OCI-LY1 (cell line): ENCODE measurements at regions not wholly inside any gene's neighbourhood (a gene's known extent, or its start where the extent isn't known, plus 50 kb on each side); places are given as distances from the start of the nearest gene placed in this dataset.

ENCODE experiments used
- H2AFZ ChIP-seq: fragments of 200-600 bp; sonication (generic), shearing (Covaris generic); 2 replicates; pipeline ENCODE4 v1.6.0; 2014; ENCODE audit warnings: antibody characterized with exemption, mild to moderate bottlenecking, low read length
- H3F3A ChIP-seq: fragments of 200-600 bp; sonication (generic), shearing (Covaris generic); 2 replicates; pipeline ENCODE4 v1.6.0; 2014; ENCODE audit warnings: mild to moderate bottlenecking, antibody characterized with exemption, low read length, moderate library complexity; ENCODE audit not compliant: insufficient read depth
- H3K27ac ChIP-seq: fragments of 200-600 bp; sonication (generic); 2 replicates; pipeline ENCODE4 v1.5.1; 2014; ENCODE audit warnings: low read length, mixed run types, mild to moderate bottlenecking, low read depth; ENCODE audit not compliant: poor library complexity, severe bottlenecking
- H3K27me3 ChIP-seq: fragments of 200-600 bp; sonication (generic); 2 replicates; pipeline ENCODE4 v1.6.0; 2014; ENCODE audit warnings: antibody characterized with exemption, mild to moderate bottlenecking, low read length, moderate library complexity; ENCODE audit not compliant: insufficient read depth
- H3K36me3 ChIP-seq: fragments of 200-600 bp; sonication (generic); 2 replicates; pipeline ENCODE4 v1.6.1; 2014; ENCODE audit warnings: mild to moderate bottlenecking, antibody characterized with exemption, low read length, moderate library complexity, mixed read lengths; ENCODE audit not compliant: insufficient read depth
- H3K4me1 ChIP-seq: fragments of 200-600 bp; sonication (generic); 2 replicates; pipeline ENCODE4 v1.5.1; 2014; ENCODE audit warnings: mild to moderate bottlenecking, low read length, moderate library complexity; ENCODE audit not compliant: insufficient read depth, severe bottlenecking
- H3K4me2 ChIP-seq: fragments of 200-600 bp; sonication (generic), shearing (Covaris generic); 2 replicates; pipeline ENCODE4 v1.6.1; 2014; ENCODE audit warnings: low read length
- H3K4me3 ChIP-seq: fragments of 200-600 bp; sonication (generic); 2 replicates; pipeline ENCODE4 v1.5.1; 2014; ENCODE audit warnings: low read length, low read depth, mild to moderate bottlenecking, mixed read lengths; ENCODE audit not compliant: poor library complexity, severe bottlenecking
- H3K79me2 ChIP-seq: fragments of 200-600 bp; shearing (Covaris generic); 2 replicates; pipeline ENCODE4 v1.6.1; 2016; ENCODE audit warnings: mixed run types, low read length, mixed read lengths; ENCODE audit not compliant: insufficient read depth
- H3K9ac ChIP-seq: fragments of 200-600 bp; sonication (generic), shearing (Covaris generic); 2 replicates; pipeline ENCODE4 v1.6.1; 2014; ENCODE audit warnings: mild to moderate bottlenecking, low read length, mixed read lengths
- H3K9me2 ChIP-seq: fragments of 200-600 bp; sonication (generic), shearing (Covaris generic); 2 replicates; pipeline ENCODE4 v1.6.1; 2014; ENCODE audit warnings: low read depth, mild to moderate bottlenecking, low read length, mixed read lengths
- H3K9me3 ChIP-seq: fragments of 200-600 bp; shearing (Covaris generic); 2 replicates; pipeline ENCODE4 v1.6.1; 2014; ENCODE audit warnings: low read length, mixed read lengths
- H4K20me1 ChIP-seq: fragments of 200-600 bp; sonication (generic), shearing (Covaris generic); 2 replicates; pipeline ENCODE4 v1.6.0; 2016; ENCODE audit warnings: mild to moderate bottlenecking, low read length; ENCODE audit not compliant: insufficient read depth
- CTCF ChIP-seq: fragments of 200-600 bp; sonication (generic), shearing (Covaris generic); IDR thresholded peaks from 2 replicates; pipeline ENCODE4 v1.5.1; 2017; ENCODE audit warnings: mild to moderate bottlenecking, antibody characterized with exemption, low read length, moderate library complexity, mixed read lengths
- EZH2 ChIP-seq: fragments of 200-600 bp; sonication (generic), shearing (Covaris generic); IDR thresholded peaks from 2 replicates; pipeline ENCODE4 v1.8.0; 2017; ENCODE audit warnings: borderline replicate concordance, mixed run types, mild to moderate bottlenecking, antibody characterized with exemption, low read length, moderate library complexity, mixed read lengths

GRCh38 chr7:13060173-13060572 is 372.7 kb downstream of the ARL4A start:
- H3K27me3 ChIP-seq: no peaks in the 10 kb centered on the region
- no peaks in the 10 kb centered on the region for H3K9me3 ChIP-seq
- peaks cover 29% of the 10 kb centered on the region for H3K4me1 ChIP-seq
- no peak for TF ChIP-seq CTCF
- no peak for TF ChIP-seq EZH2
- no peaks in the 10 kb centered on the region for H3F3A ChIP-seq
- H3K9ac ChIP-seq: no peak overlapping the region
- H3K36me3 ChIP-seq: no peaks in the 10 kb centered on the region
- no peaks in the 10 kb centered on the region for H4K20me1 ChIP-seq
- no peak overlapping the region for H2AFZ ChIP-seq
- no peak overlapping the region for H3K4me3 ChIP-seq
- H3K4me2 ChIP-seq: no peak overlapping the region
- H3K79me2 ChIP-seq: no peaks in the 10 kb centered on the region
- H3K27ac ChIP-seq: no peak overlapping the region
- no peaks in the 10 kb centered on the region for H3K9me2 ChIP-seq

- H3F3A ChIP-seq: no peaks in the 10 kb centered on the region
- H3K9ac ChIP-seq: no peak overlapping the region
- H3K4me2 ChIP-seq: no peak overlapping the region
- no peaks in the 10 kb centered on the region for H3K79me2 ChIP-seq
- no peaks in the 10 kb centered on the region for H3K36me3 ChIP-seq
- no peak overlapping the region for H3K27ac ChIP-seq
- no peaks in the 10 kb centered on the region for H3K27me3 ChIP-seq
- H2AFZ ChIP-seq: no peak overlapping the region
- no peaks in the 10 kb centered on the region for H3K9me3 ChIP-seq
- no peaks in the 10 kb centered on the region for H3K9me2 ChIP-seq
- H3K4me3 ChIP-seq: no peak overlapping the region
- H3K4me1 ChIP-seq: peaks cover 19% of the 10 kb centered on the region
- TF ChIP-seq EZH2 (no peak), CTCF (no peak)
- H4K20me1 ChIP-seq: no peaks in the 10 kb centered on the region
These were observed 373.7 kb downstream of the ARL4A start for GRCh38 chr7:13061115-13061514.

GRCh38 chr7:13062631-13063030 is 375.2 kb downstream of the ARL4A start:
- Histone ChIP-seq H2AFZ (no peak overlapping the region), H3K4me3 (no peak overlapping the region), H3K4me2 (no peak overlapping the region), H3K79me2 (no peaks in the 10 kb centered on the region), H3K9me2 (no peaks in the 10 kb centered on the region), H3K27ac (no peak overlapping the region), H3K4me1 (peaks cover 4% of the 10 kb centered on the region), H3K27me3 (no peaks in the 10 kb centered on the region), H3K9me3 (no peaks in the 10 kb centered on the region), H3F3A (no peaks in the 10 kb centered on the region), H3K36me3 (no peaks in the 10 kb centered on the region), H3K9ac (no peak overlapping the region), H4K20me1 (no peaks in the 10 kb centered on the region)
- TF ChIP-seq CTCF (no peak), EZH2 (no peak)
